Mucosa of rectum (tissue), 2 donors: ENCODE measurements at regions not wholly inside any gene's neighbourhood (a gene's known extent, or its start where the extent isn't known, plus 50 kb on each side); places are given as distances from the start of the nearest gene placed in this dataset.

Experiments
- H3K27ac ChIP-seq, 2 donors: one replicate each; pipeline ENCODE4 v1.7.0; 2013; ENCODE audit warnings: inconsistent platforms in 2 of 2, low read depth in 2 of 2, low read length in 2 of 2
- H3K27me3 ChIP-seq, 2 donors: one replicate each; pipeline ENCODE4 v1.7.0; 2013; ENCODE audit warnings: low read length in 2 of 2; ENCODE audit not compliant: control insufficient read depth in 2 of 2, insufficient read depth in 2 of 2
- H3K36me3 ChIP-seq, 2 donors: one replicate each; pipeline ENCODE4 v1.7.0; 2013; ENCODE audit warnings: low read length in 2 of 2; ENCODE audit not compliant: control insufficient read depth in 2 of 2, insufficient read depth in 2 of 2
- H3K4me1 ChIP-seq, 2 donors: one replicate each; pipeline ENCODE4 v1.7.0; 2013; ENCODE audit warnings: low read length in 2 of 2, mild to moderate bottlenecking in 1 of 2; ENCODE audit not compliant: control insufficient read depth in 2 of 2, insufficient read depth in 2 of 2
- H3K4me3 ChIP-seq, 2 donors: one replicate each; pipeline ENCODE4 v1.7.0; 2013; ENCODE audit warnings: low read length in 2 of 2
- H3K9ac ChIP-seq, 2 donors: one replicate each; pipeline ENCODE4 v1.7.0; 2013; ENCODE audit warnings: low read length in 2 of 2, low read depth in 1 of 2, mild to moderate bottlenecking in 1 of 2
- H3K9me3 ChIP-seq, 2 donors: one replicate each; pipeline ENCODE4 v1.7.0; 2013; ENCODE audit warnings: low read length in 2 of 2; ENCODE audit not compliant: control insufficient read depth in 2 of 2
- donor health status: healthy.
- donor health status: Normal muscosa, but diverticular disease.

- no peaks in the 10 kb centered on the region for H3K9me3 ChIP-seq
- H3K4me1 ChIP-seq, result no peaks in the 10 kb centered on the region
- H3K4me3 ChIP-seq, result no peak overlapping the region
- no peak overlapping the region for H3K27ac ChIP-seq
- no peaks in the 10 kb centered on the region for H3K27me3 ChIP-seq
- H3K9ac ChIP-seq, result no peak overlapping the region
- no peaks in the 10 kb centered on the region for H3K36me3 ChIP-seq
These were observed 53.6 kb upstream of the TLR3 start for GRCh38 chr4:186015212-186015817.

- Histone ChIP-seq H3K27me3 (no peaks in the 10 kb centered on the region), H3K9ac (no peak overlapping the region)
These were observed 52.2 kb upstream of the TLR3 start for GRCh38 chr4:186016796-186017195.

GRCh38 chr4:186017801-186018200 is 51.2 kb upstream of the TLR3 start:
- H3K27me3 ChIP-seq, result no peaks in the 10 kb centered on the region
- no peak overlapping the region for H3K4me3 ChIP-seq
- H3K9me3 ChIP-seq, result no peaks in the 10 kb centered on the region
- no peak overlapping the region for H3K9ac ChIP-seq
- no peak overlapping the region for H3K27ac ChIP-seq
- H3K36me3 ChIP-seq, result no peaks in the 10 kb centered on the region
- H3K4me1 ChIP-seq, result no peaks in the 10 kb centered on the region

More at GRCh38 chr4:186016796-186017195, 52.2 kb upstream of the TLR3 start:
- Histone ChIP-seq H3K36me3 (no peaks in the 10 kb centered on the region), H3K4me1 (no peaks in the 10 kb centered on the region), H3K9me3 (no peaks in the 10 kb centered on the region), H3K27ac (no peak overlapping the region), H3K4me3 (no peak overlapping the region)

- H3K4me3 ChIP-seq, result no peak overlapping the region
- no peak overlapping the region for H3K9ac ChIP-seq
- H3K4me1 ChIP-seq, result no peaks in the 10 kb centered on the region
- no peaks in the 10 kb centered on the region for H3K27me3 ChIP-seq
- no peaks in the 10 kb centered on the region for H3K36me3 ChIP-seq
- no peaks in the 10 kb centered on the region for H3K9me3 ChIP-seq
- H3K27ac ChIP-seq, result no peak overlapping the region
These were observed 50.7 kb upstream of the TLR3 start for GRCh38 chr4:186018261-186018660.

- H3K9ac ChIP-seq, result no peak overlapping the region
- H3K9me3 ChIP-seq, result no peaks in the 10 kb centered on the region
- no peaks in the 10 kb centered on the region for H3K36me3 ChIP-seq
- H3K4me3 ChIP-seq, result no peak overlapping the region
- H3K27ac ChIP-seq, result no peak overlapping the region
- no peaks in the 10 kb centered on the region for H3K4me1 ChIP-seq
- H3K27me3 ChIP-seq, result no peaks in the 10 kb centered on the region
These were observed 50.2 kb upstream of the TLR3 start for GRCh38 chr4:186018784-186019183.
